GM18499 (cell line): ENCODE measurements at regions not wholly inside any gene's neighbourhood (a gene's known extent, or its start where the extent isn't known, plus 50 kb on each side); places are given as distances from the start of the nearest gene placed in this dataset.

Source experiments
- ATAC-seq: cut with Tn5 transposase; IDR thresholded peaks from one replicate; pipeline ENCODE4 v1.9.1; 2021; ENCODE audit warnings: moderate number of reproducible peaks; ENCODE audit not compliant: insufficient read depth, unreplicated experiment

DNA sequence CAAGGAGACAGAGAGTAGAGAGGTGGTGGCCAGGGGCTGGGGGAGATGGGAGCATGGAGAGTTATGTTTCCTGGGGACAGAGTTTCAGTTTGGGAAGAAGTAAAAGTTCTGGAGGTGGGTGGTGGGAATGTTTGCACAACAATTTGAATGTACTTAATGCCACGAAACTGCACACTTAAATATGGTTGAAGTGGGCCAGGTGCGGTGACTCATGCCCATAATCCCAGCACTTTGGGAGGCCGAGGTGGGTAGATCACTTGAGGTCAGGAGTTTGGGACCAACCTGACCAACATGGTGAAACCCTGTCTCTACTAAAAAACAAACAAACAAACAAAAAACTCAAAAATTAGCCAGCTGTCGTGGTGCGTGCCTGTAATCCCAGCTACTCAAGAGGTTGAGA, 137.2 kb downstream of the PFKFB3 start:
- no peak for ATAC-seq

DNA sequence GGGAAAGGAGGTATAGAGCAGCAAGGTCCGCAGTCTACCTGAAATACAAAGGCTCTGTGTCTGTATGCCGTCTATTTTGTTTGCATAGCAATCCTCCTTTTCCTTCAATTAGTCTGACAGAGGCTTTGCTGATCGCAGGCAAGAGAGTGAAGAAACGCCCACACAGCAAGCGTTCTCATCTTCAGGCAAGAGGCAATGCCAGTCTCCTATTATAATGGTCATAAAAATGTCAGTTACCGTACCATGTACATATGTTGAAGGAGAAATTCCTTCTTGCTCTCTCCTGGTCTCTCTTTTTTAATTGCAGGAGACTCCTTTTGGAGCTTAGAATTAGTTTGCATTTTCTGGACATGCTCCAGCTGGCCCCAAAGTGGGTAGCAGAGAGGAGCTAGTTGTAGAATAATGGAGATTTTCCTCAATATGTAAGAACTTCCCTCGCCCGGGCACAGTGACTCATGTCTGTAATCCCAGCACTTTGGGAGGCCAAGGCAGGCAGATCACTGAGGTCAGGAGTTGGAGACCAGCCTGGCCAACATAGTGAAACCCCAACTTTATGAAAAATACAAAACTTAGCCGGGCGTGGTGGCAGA, 139.5 kb downstream of the PFKFB3 start:
- no peak for ATAC-seq

DNA sequence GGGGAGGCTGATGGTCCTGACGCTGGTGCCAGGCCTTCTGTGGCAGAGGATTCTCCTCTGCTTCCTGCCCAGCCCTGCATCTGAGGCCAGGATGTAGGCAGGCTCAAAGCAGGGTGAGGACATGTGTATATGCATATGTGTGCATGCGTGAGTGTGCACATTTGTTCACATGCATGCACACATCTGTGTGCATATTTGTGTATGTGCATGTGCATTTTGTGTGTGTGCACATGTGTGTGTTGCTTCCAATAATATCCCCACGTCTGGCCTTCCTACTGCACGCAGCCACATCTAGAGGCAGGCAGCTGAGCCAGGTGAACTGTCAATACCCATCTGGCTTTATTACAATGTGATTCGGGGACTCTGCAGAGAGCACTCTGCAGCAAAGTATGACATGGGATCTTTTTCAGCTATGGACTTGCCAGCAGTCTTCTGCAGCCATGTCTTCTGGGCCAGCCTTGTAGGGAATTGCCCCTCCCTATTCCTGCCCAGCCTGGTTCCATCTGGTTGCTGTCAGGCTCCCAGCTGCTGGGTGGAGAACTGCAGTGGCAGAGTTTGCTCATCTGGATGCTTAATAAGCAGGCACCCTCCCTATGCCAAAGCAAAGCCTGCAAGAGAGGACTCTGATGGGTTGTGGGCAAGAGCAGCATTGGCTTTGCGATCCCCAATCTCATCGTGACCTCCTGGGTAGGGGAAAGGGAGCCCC, 140.7 kb downstream of the PFKFB3 start:
- no peak for ATAC-seq

DNA sequence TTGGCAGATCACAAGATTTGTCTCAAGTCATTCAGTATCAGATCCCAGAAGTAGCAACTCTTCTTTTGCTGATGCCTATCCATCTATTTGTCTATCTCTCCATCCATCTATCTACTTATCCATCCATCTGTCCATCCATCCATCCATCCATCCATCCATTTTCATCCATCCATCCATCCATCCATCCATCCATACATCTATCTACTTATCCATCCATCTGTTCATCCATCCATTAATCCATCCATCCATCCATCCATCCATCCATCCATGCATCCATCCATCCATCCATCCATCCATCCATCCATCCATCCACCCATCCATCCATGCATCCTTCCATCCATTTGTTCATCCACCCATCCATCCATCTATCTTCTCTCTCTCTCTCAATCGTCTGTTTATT, 142.7 kb downstream of the PFKFB3 start:
- ATAC-seq, result no peak

DNA sequence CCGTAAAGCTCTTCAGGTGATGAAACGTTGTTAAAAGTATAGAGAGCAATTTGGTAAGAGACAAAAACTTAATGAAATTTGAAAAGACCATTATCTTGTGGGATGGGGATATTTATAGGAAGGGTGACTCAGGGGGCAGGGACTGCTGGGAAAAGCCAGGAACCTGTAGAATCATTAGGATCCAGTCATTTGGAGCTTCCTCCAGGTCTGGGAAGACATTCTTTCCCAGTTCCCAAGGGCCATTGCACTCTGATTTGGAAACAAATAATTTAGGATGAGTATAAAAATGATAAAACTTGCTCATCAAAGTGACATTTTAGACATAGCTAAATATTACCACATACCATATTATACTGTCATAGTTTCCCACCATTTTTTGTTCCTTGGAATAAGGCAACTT, 143.9 kb downstream of the PFKFB3 start:
- ATAC-seq, result no peak

DNA sequence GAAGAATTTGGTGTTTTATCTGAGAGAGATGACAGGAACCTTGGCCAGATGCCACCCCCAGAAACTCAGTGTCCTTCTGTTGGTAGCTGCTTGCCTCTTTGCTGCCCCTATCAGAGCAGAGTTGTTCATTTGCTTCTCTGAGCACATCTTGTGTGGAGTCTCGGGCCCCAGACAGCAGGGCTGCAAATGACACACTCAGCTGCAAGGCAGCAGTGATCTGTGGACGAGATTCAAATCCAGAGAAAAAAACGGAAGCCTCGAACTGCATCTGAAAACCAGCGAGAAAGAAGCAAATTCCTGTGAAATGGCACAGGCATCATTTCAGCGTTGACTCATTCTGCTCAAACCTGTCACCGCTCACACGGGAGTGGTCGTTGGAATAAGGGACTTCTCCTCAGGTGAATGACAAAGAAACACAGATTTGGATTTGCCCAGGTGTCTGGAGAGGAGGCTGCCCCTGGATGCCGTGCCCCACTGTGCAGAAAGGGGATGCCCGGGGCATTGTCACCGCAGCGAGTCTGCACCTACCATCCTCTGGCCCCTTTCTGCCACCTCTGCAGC, 144.7 kb downstream of the PFKFB3 start:
- no peak for ATAC-seq

DNA sequence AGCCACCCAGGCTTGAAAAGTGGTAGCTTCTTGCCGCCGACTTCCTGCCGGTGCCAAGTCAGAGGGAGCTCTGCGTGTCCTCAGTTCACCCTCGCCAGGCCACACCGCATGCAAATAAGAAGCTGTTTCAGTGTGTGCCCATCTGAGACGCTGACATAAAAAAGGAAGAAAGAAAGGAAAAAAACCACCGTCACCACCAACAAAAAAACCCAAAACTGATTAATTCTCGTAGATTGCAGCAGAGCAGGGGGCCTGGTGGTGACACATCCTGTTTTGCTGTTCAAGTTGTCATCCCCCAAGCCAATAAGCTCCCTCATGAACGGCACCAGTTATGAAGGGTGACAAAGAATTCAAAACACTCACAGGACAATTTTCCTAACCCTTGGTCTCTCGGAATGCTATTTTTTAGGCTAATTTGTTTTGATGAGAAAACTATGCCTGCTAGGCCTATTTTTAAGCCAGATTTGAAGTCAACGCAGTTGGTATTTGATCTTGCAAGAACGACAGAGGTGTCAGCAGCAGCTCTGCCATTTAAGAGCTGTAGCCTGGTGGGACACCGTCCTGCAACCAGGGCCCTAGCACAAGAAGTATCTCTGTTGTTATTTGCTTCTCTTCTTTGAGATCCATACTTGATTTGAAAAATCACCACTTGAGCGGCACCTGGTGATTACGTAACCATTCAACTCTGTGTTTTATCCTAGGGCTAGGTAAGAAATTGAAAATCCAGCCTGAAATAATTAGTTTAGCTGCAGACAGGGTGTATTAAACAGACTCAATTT, 145.6 kb downstream of the PFKFB3 start:
- peak; percentile 79 for ATAC-seq

DNA sequence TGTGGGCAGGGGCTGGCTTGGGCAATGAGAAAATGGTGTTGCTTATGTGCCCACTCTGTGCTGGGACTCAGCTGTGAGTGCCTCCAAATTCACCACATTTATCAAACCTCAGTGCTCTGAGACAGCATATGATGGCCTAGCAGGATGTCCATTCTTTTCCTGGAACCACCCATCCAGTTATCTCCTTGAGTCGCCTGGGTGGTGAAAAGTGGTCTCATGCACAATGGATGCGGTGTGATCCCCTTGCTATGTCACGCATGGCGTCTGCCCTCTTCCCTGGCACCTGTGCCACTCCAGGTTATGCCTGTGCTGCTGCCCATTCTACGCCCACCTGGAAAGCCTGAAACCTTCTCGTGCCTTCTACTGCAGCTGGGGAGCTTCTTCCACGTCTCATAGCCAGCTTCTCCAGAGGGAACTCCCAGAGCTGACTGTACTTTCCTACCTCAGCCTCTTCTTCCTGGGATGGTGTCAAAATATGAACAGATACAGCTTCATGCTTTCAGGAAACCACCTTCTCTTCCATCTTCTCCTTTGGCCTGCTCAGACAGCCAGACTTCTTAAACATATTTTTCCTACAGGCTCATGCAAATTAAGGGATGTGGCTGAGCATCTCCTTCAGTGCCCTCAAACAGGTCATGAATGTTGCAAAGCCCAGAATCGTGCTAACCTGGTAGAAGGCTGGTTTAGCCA, 147.3 kb downstream of the PFKFB3 start:
- no peak for ATAC-seq

DNA sequence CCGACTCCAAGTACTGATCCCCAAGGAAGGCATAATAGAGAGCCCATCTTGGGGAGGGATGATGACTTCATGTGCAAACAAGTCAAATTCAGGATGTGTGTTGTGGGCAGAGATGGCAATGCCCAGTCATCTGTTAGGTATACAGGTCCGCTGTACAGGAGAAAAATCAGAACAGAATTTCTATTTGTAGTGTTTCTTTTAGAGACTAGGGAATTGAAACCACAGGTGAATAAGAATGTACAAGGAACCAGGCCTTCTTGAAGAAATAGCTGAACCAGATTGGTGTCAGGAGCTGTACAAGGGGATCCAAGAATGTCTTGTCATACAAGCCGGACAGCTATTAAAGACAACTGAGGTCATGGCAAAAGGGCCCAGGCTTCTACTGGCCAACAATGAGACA, 147.9 kb downstream of the PFKFB3 start:
- no peak for ATAC-seq

DNA sequence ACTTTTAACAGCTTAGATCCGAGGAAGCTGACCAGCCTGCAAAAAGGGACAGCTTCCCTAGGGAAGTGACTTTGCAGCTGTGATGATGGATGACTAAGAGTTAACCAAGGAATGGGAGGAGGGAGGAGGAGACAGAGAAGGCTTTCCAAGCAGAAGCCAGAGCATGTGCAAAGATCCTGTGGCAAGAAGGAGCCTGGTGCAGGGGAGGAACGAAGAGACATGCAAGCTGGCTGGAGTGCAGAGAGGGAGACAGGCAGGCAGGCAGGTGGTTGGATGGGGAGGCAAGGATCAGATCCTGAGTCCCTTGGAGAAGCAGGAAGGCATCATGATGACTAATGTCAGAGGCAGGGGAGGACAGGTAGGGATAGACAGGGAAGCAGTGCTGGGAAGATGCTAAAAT, 148.8 kb downstream of the PFKFB3 start:
- ATAC-seq, result no peak

DNA sequence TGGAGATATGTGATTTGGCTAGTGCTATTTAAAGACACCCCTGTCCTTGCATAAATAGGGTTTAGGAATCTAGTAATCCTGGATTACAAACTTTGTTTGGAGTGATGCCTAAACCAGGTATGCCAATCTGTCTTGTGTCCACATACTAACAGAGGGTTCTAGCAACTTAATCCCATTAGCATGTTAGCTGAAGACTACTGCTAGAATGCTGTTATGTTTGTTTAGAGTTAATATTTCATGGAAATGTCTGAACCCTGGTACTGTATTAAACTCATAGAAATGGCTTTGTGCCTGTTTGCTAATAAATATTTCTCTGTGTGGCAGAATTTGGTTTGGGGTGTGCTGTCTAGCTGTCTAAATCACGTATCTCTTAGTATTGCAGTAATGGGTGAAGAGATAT, 150.8 kb downstream of the PFKFB3 start:
- ATAC-seq, result no peak

DNA sequence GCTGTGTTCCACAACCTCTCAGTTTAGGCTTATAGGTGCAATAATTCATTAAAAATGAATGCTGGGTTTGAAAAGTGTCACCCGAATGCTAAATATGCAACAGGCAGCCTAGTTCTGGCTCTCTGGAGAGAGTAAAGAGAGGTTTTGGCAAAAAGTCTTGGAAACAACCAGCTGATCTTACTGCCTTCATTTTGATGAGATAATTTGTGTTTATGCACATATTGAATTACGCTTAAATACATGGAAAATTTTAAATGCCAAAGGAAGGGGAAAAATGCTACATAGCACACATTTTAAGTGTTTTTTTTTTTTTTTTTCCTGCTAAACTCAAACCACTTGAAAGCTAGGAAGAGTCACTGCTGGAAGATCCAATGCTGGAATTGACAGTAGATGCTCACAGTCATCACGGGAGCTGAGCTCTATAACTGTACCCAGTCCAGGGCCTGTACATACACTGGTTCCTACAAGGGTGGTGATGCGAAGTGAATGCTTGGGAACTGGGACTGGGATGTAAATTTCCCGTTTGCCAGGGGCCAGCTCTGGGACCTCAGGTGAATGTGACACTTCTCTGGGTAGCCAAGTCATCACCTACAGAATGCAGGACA, 151.5 kb downstream of the PFKFB3 start:
- ATAC-seq, result no peak

DNA sequence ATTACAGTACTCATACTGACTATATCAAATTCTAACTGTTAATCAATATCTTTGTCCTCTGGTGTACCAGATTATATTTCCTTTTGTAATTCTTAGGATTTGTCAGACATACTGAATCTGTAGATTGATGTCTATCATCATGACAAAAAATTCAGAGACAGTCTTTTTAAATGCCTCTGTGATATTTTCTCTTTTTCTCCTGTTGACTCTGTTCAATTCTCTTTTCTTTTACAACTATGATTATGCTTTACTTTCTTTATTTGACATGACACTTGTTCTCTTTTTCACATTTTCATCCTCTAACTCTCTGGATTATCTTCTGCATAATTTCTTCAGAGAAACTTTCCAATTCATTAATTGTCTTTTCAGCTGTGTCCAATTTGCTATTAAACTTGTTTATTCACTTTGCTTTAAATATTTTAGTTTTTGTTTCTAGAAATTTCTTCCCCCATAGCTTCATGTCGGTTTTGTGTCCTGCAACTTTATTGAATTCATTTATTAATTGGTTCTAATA, 153.6 kb downstream of the PFKFB3 start:
- ATAC-seq, result no peak

DNA sequence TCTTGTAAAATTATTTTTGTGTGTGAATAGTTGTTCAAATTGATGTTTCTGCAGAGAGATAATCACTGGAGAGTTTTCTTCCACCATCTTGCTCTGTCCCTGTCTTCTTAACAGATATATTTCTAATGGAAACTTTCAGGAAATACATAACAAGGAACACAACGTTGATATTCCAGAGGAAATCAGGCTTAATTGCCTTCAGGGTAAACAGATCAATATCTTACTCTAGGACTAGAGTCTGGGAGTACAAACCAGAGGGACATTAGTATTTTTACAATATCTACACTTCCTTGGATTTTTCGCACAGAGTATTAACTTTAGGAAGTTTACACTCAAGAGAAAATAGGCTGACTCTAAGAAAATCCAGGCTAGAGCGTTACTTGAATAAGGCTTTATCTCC, 159.1 kb downstream of the PFKFB3 start:
- no peak for ATAC-seq

DNA sequence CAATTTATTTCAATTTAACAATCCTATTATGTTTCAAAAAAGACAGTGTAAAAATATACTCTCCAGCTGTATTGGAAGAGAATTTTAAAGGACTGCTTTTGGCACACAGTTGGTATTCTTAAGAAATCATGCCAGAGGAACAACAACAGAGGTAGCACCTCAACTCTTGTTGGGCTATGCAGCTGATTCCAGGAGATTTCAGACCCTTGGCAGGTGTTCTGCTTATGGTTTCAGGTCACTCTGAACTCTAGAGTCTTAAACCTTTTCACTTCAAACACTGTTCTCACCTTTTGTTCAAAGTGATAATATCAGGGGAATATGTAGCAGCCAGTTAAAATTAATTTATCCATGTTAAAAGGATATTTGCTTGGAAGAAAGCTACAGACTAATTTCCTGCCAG, 160.1 kb downstream of the PFKFB3 start:
- ATAC-seq, result no peak

DNA sequence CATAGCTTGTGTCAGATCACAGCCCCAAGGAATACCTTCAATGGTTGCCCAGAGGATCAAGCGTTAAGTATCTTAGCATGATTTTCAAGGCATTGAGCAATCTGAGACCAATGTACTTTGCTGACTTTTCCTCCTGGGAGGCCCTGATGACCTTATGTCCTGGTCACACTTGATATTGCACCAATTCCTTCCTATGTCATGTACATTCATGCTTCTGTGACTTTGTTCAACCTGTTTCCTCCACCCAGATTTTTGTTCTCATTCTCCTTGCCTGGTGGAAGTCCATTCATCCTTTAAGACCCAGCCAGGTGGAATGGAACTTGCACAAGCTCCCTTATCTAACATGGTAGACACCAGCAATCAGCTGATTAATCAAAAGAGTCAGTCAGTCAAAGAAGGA, 160.8 kb downstream of the PFKFB3 start:
- no peak for ATAC-seq

DNA sequence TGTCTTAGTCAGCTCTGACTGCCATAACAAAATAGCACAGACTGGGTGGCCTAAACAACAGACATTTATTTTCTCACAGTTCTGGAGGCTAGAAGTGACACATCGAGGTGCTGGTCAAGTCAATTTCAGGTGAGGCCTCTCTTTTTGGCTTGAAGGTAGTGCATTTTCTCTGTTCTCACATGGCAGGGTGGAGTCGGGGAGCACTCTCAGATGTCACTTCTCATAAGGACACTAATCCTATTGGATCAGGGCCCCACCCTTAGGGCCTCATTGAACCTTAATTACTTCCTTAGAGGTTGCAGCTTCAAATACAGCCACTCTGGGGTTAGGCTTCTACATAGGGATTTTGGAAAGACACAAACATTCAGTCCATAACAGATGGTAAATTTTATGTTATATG, 161.6 kb downstream of the PFKFB3 start:
- no peak for ATAC-seq

DNA sequence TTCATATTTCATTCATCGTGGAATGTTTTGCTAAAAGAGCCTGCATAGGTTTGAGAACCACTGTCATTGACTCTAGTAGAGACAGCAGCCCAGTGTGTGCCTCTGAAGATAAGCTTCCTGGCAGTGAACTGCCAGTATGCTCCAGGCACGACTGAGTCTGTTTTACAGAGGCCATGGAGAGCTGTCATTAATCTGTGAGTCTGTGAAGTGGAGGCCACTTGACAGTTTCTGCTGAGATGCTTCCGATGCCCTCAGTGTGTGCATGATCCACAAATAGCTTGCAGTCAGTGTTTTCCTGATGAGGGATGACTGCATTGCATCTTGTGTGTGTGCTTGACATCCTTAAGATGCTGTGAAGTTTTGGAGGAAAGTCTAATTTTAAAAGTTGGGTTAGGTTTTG, 162.2 kb downstream of the PFKFB3 start:
- no peak for ATAC-seq

DNA sequence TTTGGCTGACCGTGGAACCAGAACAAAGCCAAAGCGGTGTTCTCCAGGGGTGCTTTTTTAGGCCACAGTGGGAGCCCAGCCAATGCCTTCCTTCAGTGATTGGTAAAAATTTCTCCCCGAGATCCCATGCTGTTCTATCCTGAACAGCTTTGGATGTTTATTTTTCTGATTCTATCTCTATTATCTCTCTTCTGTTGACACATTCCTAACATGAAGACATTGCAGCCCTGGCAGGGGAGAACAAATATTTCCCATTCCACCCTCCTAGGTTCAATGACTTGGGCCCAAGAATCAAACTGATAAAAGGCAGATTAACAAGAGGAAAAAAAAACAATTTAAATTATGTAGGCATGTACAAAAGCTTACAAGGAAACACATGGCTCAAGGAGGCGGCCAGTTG, 162.7 kb downstream of the PFKFB3 start:
- ATAC-seq, result no peak
